ENCODE measurements at regions not wholly inside any gene's neighbourhood (a gene's known extent, or its start where the extent isn't known, plus 50 kb on each side); places are given as distances from the start of the nearest gene placed in this dataset.

DNA sequence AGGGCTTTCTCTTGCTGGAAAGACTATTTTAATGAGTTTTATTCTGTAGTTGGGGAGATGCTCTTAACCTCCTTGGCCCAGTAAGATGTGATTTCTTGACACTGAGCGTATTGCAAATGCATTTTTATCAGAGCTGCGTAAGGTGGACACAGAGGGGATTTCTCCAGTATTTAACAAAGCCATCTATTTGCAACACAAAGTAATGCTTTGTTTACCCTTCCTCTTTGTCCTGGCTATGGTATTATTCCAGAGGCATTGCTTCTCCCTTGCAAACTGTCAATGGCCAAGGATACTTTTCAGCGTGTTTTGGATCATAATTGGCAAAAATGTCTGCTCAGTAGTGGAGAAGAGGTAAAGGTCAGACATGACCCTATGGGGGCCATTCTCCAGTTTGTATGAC lies 90.8 kb upstream of the PIK3C3 start:
- Histone ChIP-seq H3K4me3 (no peak overlapping the region), H3K27ac (ENCODE audit: low read depth) (no peak overlapping the region), H3K9me2 (ENCODE audit: insufficient read depth) (no peaks in the 10 kb centered on the region), H3K79me2 (replicated peaks; ENCODE audit: insufficient read depth) (no peaks in the 10 kb centered on the region), H3F3A (replicated peaks; ENCODE audit: low read depth) (no peaks in the 10 kb centered on the region), H3K4me2 (no peak overlapping the region; the same call in 1 of the 2 replicates), H2AFZ (peak overlapping the region; percentile 21; the same call in 1 of the 2 replicates), H4K20me1 (replicated peaks; ENCODE audit: insufficient read depth) (no peaks in the 10 kb centered on the region), H3K4me1 (ENCODE audit: insufficient read depth) (peaks cover 14% of the 10 kb centered on the region; the same call in 1 of the 2 replicates), H3K36me3 (ENCODE audit: insufficient read depth) (no peaks in the 10 kb centered on the region), H3K27me3 (ENCODE audit: insufficient read depth) (no peaks in the 10 kb centered on the region)
- TF ChIP-seq JUNB (IDR thresholded peaks at IDR 0.05; ENCODE audit: unreplicated experiment) (no peak), POLR2AphosphoS5 (IDR thresholded peaks at IDR 0.05; ENCODE audit: low read depth) (no peak), EZH2 (IDR thresholded peaks at IDR 0.05; ENCODE audit: low read depth, unreplicated experiment) (no peak), ETS1 (IDR thresholded peaks at IDR 0.05) (no peak), CREB1 (CRISPR knock-in tag; IDR thresholded peaks at IDR 0.05; ENCODE audit: low read depth) (no peak), REST (IDR thresholded peaks at IDR 0.05; ENCODE audit: unreplicated experiment) (no peak), NANOG (IDR thresholded peaks at IDR 0.05; ENCODE audit: borderline replicate concordance) (no peak), STAT1 (IDR thresholded peaks at IDR 0.05; ENCODE audit: unreplicated experiment) (no peak), ZNF114 (CRISPR knock-in tag; IDR thresholded peaks at IDR 0.05) (no peak), ZNF462 (CRISPR knock-in tag; IDR thresholded peaks at IDR 0.05) (no peak), EZH2phosphoT487 (IDR thresholded peaks at IDR 0.05; ENCODE audit: unreplicated experiment) (no peak), CTCF (conservative IDR thresholded peaks at IDR 0.05; ENCODE audit: low read depth in 2 of 2) (no peak)
- no peaks in the 10 kb centered on the region for H3K36me3 Mint-ChIP-seq (ENCODE audit: low read depth)
- peaks cover 10% of the 10 kb centered on the region; the same call in 2 of the 3 replicates for H3K4me1 Mint-ChIP-seq
- H3K4me3 Mint-ChIP-seq: no peak overlapping the region
- H3K27me3 Mint-ChIP-seq (ENCODE audit: insufficient read depth, low read depth, poor library complexity): peaks cover 2% of the 10 kb centered on the region
- no peak overlapping the region for H3K27ac Mint-ChIP-seq
- peak; percentile 6 for DNase-seq (ENCODE audit: low spot score)
- peak; percentile 25; the same call in 2 of the 3 replicates for ATAC-seq
- no peaks in the 10 kb centered on the region for H3K9me3 Mint-ChIP-seq

All from GM23338 (cell line).